Umbilical cord (tissue), 1 donor: ENCODE measurements at regions not wholly inside any gene's neighbourhood (a gene's known extent, or its start where the extent isn't known, plus 50 kb on each side); places are given as distances from the start of the nearest gene placed in this dataset.
A peak's percentile ranks its signal among the peaks of the same experiment; 100 is the strongest.
"Not testable (repeated sequence)": the region's sequence is repeated elsewhere in the genome, so short reads cannot be mapped to it uniquely, and the experiment has no call there.

Source experiments
- DNase-seq: peaks from one replicate; pipeline ENCODE4 v3.0.0-alpha.2; 2015; ENCODE audit warnings: low spot score

- DNase-seq = peak; percentile 7
Observed at GRCh38 chrX:128781506-128781905, 729.3 kb upstream of the ACTRT1 start.

GRCh38 chrX:128780934-128781333 lies 728.7 kb upstream of the ACTRT1 start:
- DNase-seq = no peak

GRCh38 chrX:128769495-128769894 lies 717.3 kb upstream of the ACTRT1 start:
- DNase-seq = peak; percentile 76

GRCh38 chrX:128759745-128760144 lies 707.5 kb upstream of the ACTRT1 start:
- no peak for DNase-seq

GRCh38 chrX:128759177-128759576 lies 707.0 kb upstream of the ACTRT1 start:
- no peak for DNase-seq

- DNase-seq = no peak
Observed at GRCh38 chrX:128754130-128754529, 701.9 kb upstream of the ACTRT1 start.

- peak; percentile 13 for DNase-seq
Observed at GRCh38 chrX:128739539-128739938, 687.3 kb upstream of the ACTRT1 start.

- no peak for DNase-seq
Observed at GRCh38 chrX:128728943-128729342, 676.7 kb upstream of the ACTRT1 start.

- no peak for DNase-seq
Observed at GRCh38 chrX:128717635-128718578, 665.7 kb upstream of the ACTRT1 start.

- DNase-seq = no peak
Observed at GRCh38 chrX:128714425-128714824, 662.2 kb upstream of the ACTRT1 start.

GRCh38 chrX:128699716-128700285 lies 647.6 kb upstream of the ACTRT1 start:
- no peak for DNase-seq

- peak; percentile 35 for DNase-seq
Observed at GRCh38 chrX:128698573-128699181, 646.5 kb upstream of the ACTRT1 start.

GRCh38 chrX:128691872-128692271 lies 639.7 kb upstream of the ACTRT1 start:
- DNase-seq = no peak

- DNase-seq = no peak
Observed at GRCh38 chrX:128685387-128685786, 633.2 kb upstream of the ACTRT1 start.

- no peak for DNase-seq
Observed at GRCh38 chrX:128676651-128677050, 624.4 kb upstream of the ACTRT1 start.

GRCh38 chrX:128674326-128675086 lies 622.3 kb upstream of the ACTRT1 start:
- not testable (repeated sequence) for DNase-seq

- DNase-seq = no peak
Observed at GRCh38 chrX:128664211-128664610, 612.0 kb upstream of the ACTRT1 start.

- no peak for DNase-seq
Observed at GRCh38 chrX:128653524-128654060, 601.4 kb upstream of the ACTRT1 start.

GRCh38 chrX:128650326-128650725 lies 598.1 kb upstream of the ACTRT1 start:
- no peak for DNase-seq

- DNase-seq = no peak
Observed at GRCh38 chrX:128634754-128635153, 582.6 kb upstream of the ACTRT1 start.

GRCh38 chrX:128623361-128623760 lies 571.2 kb upstream of the ACTRT1 start:
- no peak for DNase-seq

- DNase-seq = no peak
Observed at GRCh38 chrX:128622296-128622695, 570.1 kb upstream of the ACTRT1 start.
